ENCODE measurements at regions not wholly inside any gene's neighbourhood (a gene's known extent, or its start where the extent isn't known, plus 50 kb on each side); places are given as distances from the start of the nearest gene placed in this dataset.

DNA sequence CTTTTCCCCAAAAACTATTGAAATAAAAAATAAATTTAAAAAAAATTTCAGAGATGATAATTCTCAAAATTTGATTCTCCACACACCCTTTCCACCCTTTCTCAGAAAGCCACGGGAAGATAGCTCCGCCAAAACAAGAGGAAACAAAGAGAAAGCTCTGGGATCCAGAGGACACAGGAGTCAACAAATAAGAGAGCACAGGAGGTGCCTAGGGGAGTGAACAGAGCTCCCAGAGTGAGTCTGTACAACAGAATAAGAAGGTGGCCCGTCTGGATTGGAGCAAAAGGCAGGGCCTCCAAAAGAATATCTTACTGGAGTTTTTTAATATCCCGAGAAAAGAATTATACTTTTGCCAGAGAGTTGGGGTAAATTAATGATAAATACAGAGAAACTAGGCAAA, 96.3 kb upstream of the DRD2 start:
- H3F3A ChIP-seq (replicated peaks; ENCODE audit: low read depth), result no peaks in the 10 kb centered on the region
- no peak overlapping the region for H3K4me3 Mint-ChIP-seq
- no peaks in the 10 kb centered on the region for H3K36me3 Mint-ChIP-seq (ENCODE audit: low read depth)
- H3K4me1 Mint-ChIP-seq, result peaks cover 31% of the 10 kb centered on the region
- no peaks in the 10 kb centered on the region for H3K9me2 ChIP-seq (ENCODE audit: insufficient read depth)
- peak; percentile 81 for ATAC-seq
- no peak overlapping the region for H3K4me2 ChIP-seq
- 0 out of 2 replicates have a peak, but pooled peaks cover 5% of the 10 kb centered on the region for H3K4me1 ChIP-seq (ENCODE audit: insufficient read depth)
- no peak for TF ChIP-seq NANOG (IDR thresholded peaks at IDR 0.05; ENCODE audit: borderline replicate concordance)
- no peak for TF ChIP-seq CREB1 (CRISPR knock-in tag; IDR thresholded peaks at IDR 0.05; ENCODE audit: low read depth)
- TF ChIP-seq, protein P1, sequence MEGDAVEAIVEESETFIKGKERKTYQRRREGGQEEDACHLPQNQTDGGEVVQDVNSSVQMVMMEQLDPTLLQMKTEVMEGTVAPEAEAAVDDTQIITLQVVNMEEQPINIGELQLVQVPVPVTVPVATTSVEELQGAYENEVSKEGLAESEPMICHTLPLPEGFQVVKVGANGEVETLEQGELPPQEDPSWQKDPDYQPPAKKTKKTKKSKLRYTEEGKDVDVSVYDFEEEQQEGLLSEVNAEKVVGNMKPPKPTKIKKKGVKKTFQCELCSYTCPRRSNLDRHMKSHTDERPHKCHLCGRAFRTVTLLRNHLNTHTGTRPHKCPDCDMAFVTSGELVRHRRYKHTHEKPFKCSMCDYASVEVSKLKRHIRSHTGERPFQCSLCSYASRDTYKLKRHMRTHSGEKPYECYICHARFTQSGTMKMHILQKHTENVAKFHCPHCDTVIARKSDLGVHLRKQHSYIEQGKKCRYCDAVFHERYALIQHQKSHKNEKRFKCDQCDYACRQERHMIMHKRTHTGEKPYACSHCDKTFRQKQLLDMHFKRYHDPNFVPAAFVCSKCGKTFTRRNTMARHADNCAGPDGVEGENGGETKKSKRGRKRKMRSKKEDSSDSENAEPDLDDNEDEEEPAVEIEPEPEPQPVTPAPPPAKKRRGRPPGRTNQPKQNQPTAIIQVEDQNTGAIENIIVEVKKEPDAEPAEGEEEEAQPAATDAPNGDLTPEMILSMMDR (conservative IDR thresholded peaks at IDR 0.05; ENCODE audit: low read depth in 2 of 2), result no peak
- no peak for TF ChIP-seq POLR2AphosphoS5 (IDR thresholded peaks at IDR 0.05; ENCODE audit: low read depth)
- TF ChIP-seq EZH2phosphoT487 (IDR thresholded peaks at IDR 0.05; ENCODE audit: unreplicated experiment), result no peak
- TF ChIP-seq EZH2 (IDR thresholded peaks at IDR 0.05; ENCODE audit: low read depth, unreplicated experiment), result no peak
- no peak for TF ChIP-seq ZNF331 (CRISPR knock-in tag; IDR thresholded peaks at IDR 0.05; ENCODE audit: low read depth)
- TF ChIP-seq, protein P2, sequence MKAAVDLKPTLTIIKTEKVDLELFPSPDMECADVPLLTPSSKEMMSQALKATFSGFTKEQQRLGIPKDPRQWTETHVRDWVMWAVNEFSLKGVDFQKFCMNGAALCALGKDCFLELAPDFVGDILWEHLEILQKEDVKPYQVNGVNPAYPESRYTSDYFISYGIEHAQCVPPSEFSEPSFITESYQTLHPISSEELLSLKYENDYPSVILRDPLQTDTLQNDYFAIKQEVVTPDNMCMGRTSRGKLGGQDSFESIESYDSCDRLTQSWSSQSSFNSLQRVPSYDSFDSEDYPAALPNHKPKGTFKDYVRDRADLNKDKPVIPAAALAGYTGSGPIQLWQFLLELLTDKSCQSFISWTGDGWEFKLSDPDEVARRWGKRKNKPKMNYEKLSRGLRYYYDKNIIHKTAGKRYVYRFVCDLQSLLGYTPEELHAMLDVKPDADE (IDR thresholded peaks at IDR 0.05), result no peak
- TF ChIP-seq JUNB (IDR thresholded peaks at IDR 0.05; ENCODE audit: unreplicated experiment), result no peak
- no peak for TF ChIP-seq ZNF114 (CRISPR knock-in tag; IDR thresholded peaks at IDR 0.05)
- TF ChIP-seq, protein P3, sequence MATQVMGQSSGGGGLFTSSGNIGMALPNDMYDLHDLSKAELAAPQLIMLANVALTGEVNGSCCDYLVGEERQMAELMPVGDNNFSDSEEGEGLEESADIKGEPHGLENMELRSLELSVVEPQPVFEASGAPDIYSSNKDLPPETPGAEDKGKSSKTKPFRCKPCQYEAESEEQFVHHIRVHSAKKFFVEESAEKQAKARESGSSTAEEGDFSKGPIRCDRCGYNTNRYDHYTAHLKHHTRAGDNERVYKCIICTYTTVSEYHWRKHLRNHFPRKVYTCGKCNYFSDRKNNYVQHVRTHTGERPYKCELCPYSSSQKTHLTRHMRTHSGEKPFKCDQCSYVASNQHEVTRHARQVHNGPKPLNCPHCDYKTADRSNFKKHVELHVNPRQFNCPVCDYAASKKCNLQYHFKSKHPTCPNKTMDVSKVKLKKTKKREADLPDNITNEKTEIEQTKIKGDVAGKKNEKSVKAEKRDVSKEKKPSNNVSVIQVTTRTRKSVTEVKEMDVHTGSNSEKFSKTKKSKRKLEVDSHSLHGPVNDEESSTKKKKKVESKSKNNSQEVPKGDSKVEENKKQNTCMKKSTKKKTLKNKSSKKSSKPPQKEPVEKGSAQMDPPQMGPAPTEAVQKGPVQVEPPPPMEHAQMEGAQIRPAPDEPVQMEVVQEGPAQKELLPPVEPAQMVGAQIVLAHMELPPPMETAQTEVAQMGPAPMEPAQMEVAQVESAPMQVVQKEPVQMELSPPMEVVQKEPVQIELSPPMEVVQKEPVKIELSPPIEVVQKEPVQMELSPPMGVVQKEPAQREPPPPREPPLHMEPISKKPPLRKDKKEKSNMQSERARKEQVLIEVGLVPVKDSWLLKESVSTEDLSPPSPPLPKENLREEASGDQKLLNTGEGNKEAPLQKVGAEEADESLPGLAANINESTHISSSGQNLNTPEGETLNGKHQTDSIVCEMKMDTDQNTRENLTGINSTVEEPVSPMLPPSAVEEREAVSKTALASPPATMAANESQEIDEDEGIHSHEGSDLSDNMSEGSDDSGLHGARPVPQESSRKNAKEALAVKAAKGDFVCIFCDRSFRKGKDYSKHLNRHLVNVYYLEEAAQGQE (IDR thresholded peaks at IDR 0.05; ENCODE audit: unreplicated experiment), result no peak
- TF ChIP-seq, protein P4, sequence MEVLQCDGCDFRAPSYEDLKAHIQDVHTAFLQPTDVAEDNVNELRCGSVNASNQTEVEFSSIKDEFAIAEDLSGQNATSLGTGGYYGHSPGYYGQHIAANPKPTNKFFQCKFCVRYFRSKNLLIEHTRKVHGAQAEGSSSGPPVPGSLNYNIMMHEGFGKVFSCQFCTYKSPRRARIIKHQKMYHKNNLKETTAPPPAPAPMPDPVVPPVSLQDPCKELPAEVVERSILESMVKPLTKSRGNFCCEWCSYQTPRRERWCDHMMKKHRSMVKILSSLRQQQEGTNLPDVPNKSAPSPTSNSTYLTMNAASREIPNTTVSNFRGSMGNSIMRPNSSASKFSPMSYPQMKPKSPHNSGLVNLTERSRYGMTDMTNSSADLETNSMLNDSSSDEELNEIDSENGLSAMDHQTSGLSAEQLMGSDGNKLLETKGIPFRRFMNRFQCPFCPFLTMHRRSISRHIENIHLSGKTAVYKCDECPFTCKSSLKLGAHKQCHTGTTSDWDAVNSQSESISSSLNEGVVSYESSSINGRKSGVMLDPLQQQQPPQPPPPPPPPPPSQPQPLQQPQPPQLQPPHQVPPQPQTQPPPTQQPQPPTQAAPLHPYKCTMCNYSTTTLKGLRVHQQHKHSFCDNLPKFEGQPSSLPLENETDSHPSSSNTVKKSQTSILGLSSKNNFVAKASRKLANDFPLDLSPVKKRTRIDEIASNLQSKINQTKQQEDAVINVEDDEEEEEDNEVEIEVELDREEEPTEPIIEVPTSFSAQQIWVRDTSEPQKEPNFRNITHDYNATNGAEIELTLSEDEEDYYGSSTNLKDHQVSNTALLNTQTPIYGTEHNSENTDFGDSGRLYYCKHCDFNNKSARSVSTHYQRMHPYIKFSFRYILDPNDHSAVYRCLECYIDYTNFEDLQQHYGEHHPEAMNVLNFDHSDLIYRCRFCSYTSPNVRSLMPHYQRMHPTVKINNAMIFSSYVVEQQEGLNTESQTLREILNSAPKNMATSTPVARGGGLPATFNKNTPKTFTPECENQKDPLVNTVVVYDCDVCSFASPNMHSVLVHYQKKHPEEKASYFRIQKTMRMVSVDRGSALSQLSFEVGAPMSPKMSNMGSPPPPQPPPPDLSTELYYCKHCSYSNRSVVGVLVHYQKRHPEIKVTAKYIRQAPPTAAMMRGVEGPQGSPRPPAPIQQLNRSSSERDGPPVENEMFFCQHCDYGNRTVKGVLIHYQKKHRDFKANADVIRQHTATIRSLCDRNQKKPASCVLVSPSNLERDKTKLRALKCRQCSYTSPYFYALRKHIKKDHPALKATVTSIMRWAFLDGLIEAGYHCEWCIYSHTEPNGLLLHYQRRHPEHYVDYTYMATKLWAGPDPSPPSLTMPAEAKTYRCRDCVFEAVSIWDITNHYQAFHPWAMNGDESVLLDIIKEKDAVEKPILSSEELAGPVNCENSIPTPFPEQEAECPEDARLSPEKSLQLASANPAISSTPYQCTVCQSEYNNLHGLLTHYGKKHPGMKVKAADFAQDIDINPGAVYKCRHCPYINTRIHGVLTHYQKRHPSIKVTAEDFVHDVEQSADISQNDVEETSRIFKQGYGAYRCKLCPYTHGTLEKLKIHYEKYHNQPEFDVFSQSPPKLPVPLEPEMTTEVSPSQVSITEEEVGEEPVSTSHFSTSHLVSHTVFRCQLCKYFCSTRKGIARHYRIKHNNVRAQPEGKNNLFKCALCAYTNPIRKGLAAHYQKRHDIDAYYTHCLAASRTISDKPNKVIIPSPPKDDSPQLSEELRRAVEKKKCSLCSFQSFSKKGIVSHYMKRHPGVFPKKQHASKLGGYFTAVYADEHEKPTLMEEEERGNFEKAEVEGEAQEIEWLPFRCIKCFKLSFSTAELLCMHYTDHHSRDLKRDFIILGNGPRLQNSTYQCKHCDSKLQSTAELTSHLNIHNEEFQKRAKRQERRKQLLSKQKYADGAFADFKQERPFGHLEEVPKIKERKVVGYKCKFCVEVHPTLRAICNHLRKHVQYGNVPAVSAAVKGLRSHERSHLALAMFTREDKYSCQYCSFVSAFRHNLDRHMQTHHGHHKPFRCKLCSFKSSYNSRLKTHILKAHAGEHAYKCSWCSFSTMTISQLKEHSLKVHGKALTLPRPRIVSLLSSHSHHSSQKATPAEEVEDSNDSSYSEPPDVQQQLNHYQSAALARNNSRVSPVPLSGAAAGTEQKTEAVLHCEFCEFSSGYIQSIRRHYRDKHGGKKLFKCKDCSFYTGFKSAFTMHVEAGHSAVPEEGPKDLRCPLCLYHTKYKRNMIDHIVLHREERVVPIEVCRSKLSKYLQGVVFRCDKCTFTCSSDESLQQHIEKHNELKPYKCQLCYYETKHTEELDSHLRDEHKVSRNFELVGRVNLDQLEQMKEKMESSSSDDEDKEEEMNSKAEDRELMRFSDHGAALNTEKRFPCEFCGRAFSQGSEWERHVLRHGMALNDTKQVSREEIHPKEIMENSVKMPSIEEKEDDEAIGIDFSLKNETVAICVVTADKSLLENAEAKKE (CRISPR knock-in tag; IDR thresholded peaks at IDR 0.05), result no peak
- no peak for TF ChIP-seq STAT1 (IDR thresholded peaks at IDR 0.05; ENCODE audit: unreplicated experiment)
- H3K27ac ChIP-seq (ENCODE audit: low read depth), result no peak overlapping the region
- no peak overlapping the region for H2AFZ ChIP-seq
- no peak for DNase-seq (ENCODE audit: low spot score)
- H3K4me3 ChIP-seq, result no peak overlapping the region
- H3K79me2 ChIP-seq (replicated peaks; ENCODE audit: insufficient read depth), result no peaks in the 10 kb centered on the region
- no peaks in the 10 kb centered on the region for H3K27me3 ChIP-seq (ENCODE audit: insufficient read depth)
- H4K20me1 ChIP-seq (replicated peaks; ENCODE audit: insufficient read depth), result no peaks in the 10 kb centered on the region
- no peaks in the 10 kb centered on the region for H3K36me3 ChIP-seq (ENCODE audit: insufficient read depth)
- no peak overlapping the region for H3K27ac Mint-ChIP-seq
- no peaks in the 10 kb centered on the region for H3K9me3 Mint-ChIP-seq
- H3K27me3 Mint-ChIP-seq (ENCODE audit: insufficient read depth, low read depth, poor library complexity), result no peaks in the 10 kb centered on the region
